SK-N-SH treated with all-trans-retinoic acid at 6 μM for 48 hours (cell line): ENCODE measurements at regions not wholly inside any gene's neighbourhood (a gene's known extent, or its start where the extent isn't known, plus 50 kb on each side); places are given as distances from the start of the nearest gene placed in this dataset.
"Not testable (repeated sequence)": the region's sequence is repeated elsewhere in the genome, so short reads cannot be mapped to it uniquely, and the experiment has no call there.

Source experiments
- ATAC-seq: fragments of 200-7000 bp; cut with Tn5 transposase; 3 replicates; pipeline ENCODE4 v1.9.1; 2020; ENCODE audit warnings: mild to moderate bottlenecking, moderate library complexity
- ARNTL ChIP-seq: fragments of 450-650 bp; formaldehyde crosslinking; IDR thresholded peaks from 2 replicates; pipeline ENCODE4 v1.5.0; 2020; ENCODE audit warnings: low read depth, mild to moderate bottlenecking, moderate library complexity, borderline replicate concordance
- CSDC2 ChIP-seq: fragments of 250-450 bp; sonication (Bioruptor Pico); IDR thresholded peaks from 2 replicates; pipeline ENCODE4 v1.5.0; 2020; ENCODE audit warnings: mild to moderate bottlenecking, moderate library complexity
- ESRRG ChIP-seq: fragments of 250-450 bp; sonication (Bioruptor Pico); IDR thresholded peaks from 2 replicates; pipeline ENCODE4 v1.6.1; 2021; ENCODE audit warnings: mild to moderate bottlenecking
- GLIS3 ChIP-seq: fragments of 250-450 bp; sonication (Bioruptor Pico); IDR thresholded peaks from 2 replicates; pipeline ENCODE4 v1.5.0; 2020; ENCODE audit warnings: mild to moderate bottlenecking, moderate library complexity
- ISL1 ChIP-seq: fragments of 250-450 bp; sonication (Bioruptor Pico); IDR thresholded peaks from 2 replicates; pipeline ENCODE4 v2.1.2; 2022; ENCODE audit warnings: mild to moderate bottlenecking, moderate library complexity
- OSR1 ChIP-seq: fragments of 250-450 bp; sonication (Bioruptor Pico); IDR thresholded peaks from 2 replicates; pipeline ENCODE4 v1.8.0; 2022; ENCODE audit warnings: moderate library complexity, mild to moderate bottlenecking, inconsistent platforms
- PPARA ChIP-seq: fragments of 250-450 bp; sonication (Bioruptor Pico); IDR thresholded peaks from 2 replicates; pipeline ENCODE4 v1.5.0; 2020; ENCODE audit warnings: mild to moderate bottlenecking, borderline replicate concordance
- RARB ChIP-seq: fragments of 250-450 bp; sonication (Bioruptor Pico); IDR thresholded peaks from 2 replicates; pipeline ENCODE4 v1.8.0; 2021; ENCODE audit warnings: mild to moderate bottlenecking, moderate library complexity
- SNAI2 ChIP-seq: fragments of 250-450 bp; sonication (Bioruptor Pico); IDR thresholded peaks from 2 replicates; pipeline ENCODE4 v1.5.0; 2020; ENCODE audit warnings: mild to moderate bottlenecking, moderate library complexity
- TCF4 ChIP-seq: fragments of 250-450 bp; sonication (Bioruptor Pico); IDR thresholded peaks from 2 replicates; pipeline ENCODE4 v1.8.0; 2021; ENCODE audit warnings: mild to moderate bottlenecking, moderate library complexity, borderline replicate concordance
- TOX ChIP-seq: fragments of 250-450 bp; sonication (Bioruptor Pico); IDR thresholded peaks from 2 replicates; pipeline ENCODE4 v1.8.0; 2021; ENCODE audit warnings: mild to moderate bottlenecking, moderate library complexity, borderline replicate concordance
- ZC3H10 ChIP-seq: fragments of 250-450 bp; sonication (Bioruptor Pico); IDR thresholded peaks from 2 replicates; pipeline ENCODE4 v1.5.1; 2021; ENCODE audit warnings: mild to moderate bottlenecking, moderate library complexity
- ZFP3 ChIP-seq: fragments of 250-450 bp; sonication (Bioruptor Pico); IDR thresholded peaks from 2 replicates; pipeline ENCODE4 v1.5.0; 2020; ENCODE audit warnings: mild to moderate bottlenecking, moderate library complexity
- ZFP30 ChIP-seq: fragments of 450-650 bp; formaldehyde crosslinking; IDR thresholded peaks from 2 replicates; pipeline ENCODE4 v1.5.0; 2022; ENCODE audit warnings: mild to moderate bottlenecking, moderate library complexity
- ZNF565 ChIP-seq: fragments of 450-650 bp; formaldehyde crosslinking; conservative IDR thresholded peaks from 2 replicates; pipeline ENCODE4 v1.5.0; 2020; ENCODE audit warnings: low read depth, mild to moderate bottlenecking, moderate library complexity
- ZNF8 ChIP-seq: fragments of 450-650 bp; formaldehyde crosslinking; IDR thresholded peaks from 2 replicates; pipeline ENCODE4 v1.5.0; 2020; ENCODE audit warnings: mild to moderate bottlenecking, moderate library complexity
- TF ChIP-seq, protein P1 (sequence below): fragments of 250-450 bp; sonication (Bioruptor Pico); IDR thresholded peaks from 2 replicates; pipeline ENCODE4 v1.5.1; 2020; ENCODE audit warnings: low read depth, mild to moderate bottlenecking, moderate library complexity
- TF ChIP-seq, protein P2 (sequence below): fragments of 250-450 bp; sonication (Bioruptor Pico); IDR thresholded peaks from 2 replicates; pipeline ENCODE4 v1.5.0; 2020; ENCODE audit warnings: mild to moderate bottlenecking, moderate library complexity
- TF ChIP-seq, protein P3 (sequence below): fragments of 250-450 bp; sonication (Bioruptor Pico); IDR thresholded peaks from 2 replicates; pipeline ENCODE4 v1.8.0; 2020; ENCODE audit warnings: mild to moderate bottlenecking, moderate library complexity, borderline replicate concordance
- TF ChIP-seq, protein P4 (sequence below): fragments of 250-450 bp; sonication (Bioruptor Pico); IDR thresholded peaks from 2 replicates; pipeline ENCODE4 v1.8.0; 2021; ENCODE audit warnings: low read depth, mild to moderate bottlenecking, moderate library complexity, borderline replicate concordance
- TF ChIP-seq, protein P5 (sequence below): fragments of 250-450 bp; sonication (Bioruptor Pico); IDR thresholded peaks from 2 replicates; pipeline ENCODE4 v1.5.1; 2021; ENCODE audit warnings: mild to moderate bottlenecking, moderate library complexity

DNA sequence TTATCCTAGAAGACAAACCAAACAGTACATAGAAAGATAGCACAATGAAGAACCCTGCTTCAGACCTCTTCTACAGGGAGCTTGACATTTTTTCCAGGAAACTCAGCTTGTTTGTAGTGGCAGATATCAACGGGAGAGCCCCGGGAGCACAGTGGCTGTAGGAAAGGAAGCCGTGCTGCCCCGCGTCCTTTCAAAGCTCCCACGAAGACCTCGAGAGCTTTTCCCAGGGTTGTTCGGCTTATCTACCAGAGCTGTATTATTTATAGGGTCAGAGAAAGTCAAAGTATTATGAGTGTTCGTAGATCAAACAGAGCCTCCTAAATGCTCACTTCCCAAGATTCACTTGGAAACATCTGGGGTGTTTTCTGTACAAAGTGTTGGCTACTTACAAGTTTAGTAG, 167.1 kb upstream of the COPS8 start:
- no peak for TF ChIP-seq ZC3H10 (CRISPR knock-in tag)
- TF ChIP-seq ISL1 (CRISPR knock-in tag) = no peak
- no peak for TF ChIP-seq ARNTL (CRISPR knock-in tag)
- no peak for TF ChIP-seq ZFP3
- TF ChIP-seq OSR1 (CRISPR knock-in tag) = no peak
- TF ChIP-seq RARB (CRISPR knock-in tag) = no peak
- TF ChIP-seq, protein P1, sequence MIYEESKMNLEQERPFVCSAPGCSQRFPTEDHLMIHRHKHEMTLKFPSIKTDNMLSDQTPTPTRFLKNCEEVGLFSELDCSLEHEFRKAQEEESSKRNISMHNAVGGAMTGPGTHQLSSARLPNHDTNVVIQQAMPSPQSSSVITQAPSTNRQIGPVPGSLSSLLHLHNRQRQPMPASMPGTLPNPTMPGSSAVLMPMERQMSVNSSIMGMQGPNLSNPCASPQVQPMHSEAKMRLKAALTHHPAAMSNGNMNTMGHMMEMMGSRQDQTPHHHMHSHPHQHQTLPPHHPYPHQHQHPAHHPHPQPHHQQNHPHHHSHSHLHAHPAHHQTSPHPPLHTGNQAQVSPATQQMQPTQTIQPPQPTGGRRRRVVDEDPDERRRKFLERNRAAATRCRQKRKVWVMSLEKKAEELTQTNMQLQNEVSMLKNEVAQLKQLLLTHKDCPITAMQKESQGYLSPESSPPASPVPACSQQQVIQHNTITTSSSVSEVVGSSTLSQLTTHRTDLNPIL (CRISPR knock-in tag) = no peak
- TF ChIP-seq TOX (CRISPR knock-in tag) = no peak
- TF ChIP-seq, protein P2, sequence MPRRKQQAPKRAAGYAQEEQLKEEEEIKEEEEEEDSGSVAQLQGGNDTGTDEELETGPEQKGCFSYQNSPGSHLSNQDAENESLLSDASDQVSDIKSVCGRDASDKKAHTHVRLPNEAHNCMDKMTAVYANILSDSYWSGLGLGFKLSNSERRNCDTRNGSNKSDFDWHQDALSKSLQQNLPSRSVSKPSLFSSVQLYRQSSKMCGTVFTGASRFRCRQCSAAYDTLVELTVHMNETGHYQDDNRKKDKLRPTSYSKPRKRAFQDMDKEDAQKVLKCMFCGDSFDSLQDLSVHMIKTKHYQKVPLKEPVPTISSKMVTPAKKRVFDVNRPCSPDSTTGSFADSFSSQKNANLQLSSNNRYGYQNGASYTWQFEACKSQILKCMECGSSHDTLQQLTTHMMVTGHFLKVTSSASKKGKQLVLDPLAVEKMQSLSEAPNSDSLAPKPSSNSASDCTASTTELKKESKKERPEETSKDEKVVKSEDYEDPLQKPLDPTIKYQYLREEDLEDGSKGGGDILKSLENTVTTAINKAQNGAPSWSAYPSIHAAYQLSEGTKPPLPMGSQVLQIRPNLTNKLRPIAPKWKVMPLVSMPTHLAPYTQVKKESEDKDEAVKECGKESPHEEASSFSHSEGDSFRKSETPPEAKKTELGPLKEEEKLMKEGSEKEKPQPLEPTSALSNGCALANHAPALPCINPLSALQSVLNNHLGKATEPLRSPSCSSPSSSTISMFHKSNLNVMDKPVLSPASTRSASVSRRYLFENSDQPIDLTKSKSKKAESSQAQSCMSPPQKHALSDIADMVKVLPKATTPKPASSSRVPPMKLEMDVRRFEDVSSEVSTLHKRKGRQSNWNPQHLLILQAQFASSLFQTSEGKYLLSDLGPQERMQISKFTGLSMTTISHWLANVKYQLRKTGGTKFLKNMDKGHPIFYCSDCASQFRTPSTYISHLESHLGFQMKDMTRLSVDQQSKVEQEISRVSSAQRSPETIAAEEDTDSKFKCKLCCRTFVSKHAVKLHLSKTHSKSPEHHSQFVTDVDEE (CRISPR knock-in tag) = no peak
- TF ChIP-seq ESRRG (CRISPR knock-in tag) = no peak
- no peak for TF ChIP-seq TCF4
- TF ChIP-seq, protein P3, sequence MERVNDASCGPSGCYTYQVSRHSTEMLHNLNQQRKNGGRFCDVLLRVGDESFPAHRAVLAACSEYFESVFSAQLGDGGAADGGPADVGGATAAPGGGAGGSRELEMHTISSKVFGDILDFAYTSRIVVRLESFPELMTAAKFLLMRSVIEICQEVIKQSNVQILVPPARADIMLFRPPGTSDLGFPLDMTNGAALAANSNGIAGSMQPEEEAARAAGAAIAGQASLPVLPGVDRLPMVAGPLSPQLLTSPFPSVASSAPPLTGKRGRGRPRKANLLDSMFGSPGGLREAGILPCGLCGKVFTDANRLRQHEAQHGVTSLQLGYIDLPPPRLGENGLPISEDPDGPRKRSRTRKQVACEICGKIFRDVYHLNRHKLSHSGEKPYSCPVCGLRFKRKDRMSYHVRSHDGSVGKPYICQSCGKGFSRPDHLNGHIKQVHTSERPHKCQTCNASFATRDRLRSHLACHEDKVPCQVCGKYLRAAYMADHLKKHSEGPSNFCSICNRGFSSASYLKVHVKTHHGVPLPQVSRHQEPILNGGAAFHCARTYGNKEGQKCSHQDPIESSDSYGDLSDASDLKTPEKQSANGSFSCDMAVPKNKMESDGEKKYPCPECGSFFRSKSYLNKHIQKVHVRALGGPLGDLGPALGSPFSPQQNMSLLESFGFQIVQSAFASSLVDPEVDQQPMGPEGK (CRISPR knock-in tag) = no peak
- TF ChIP-seq, protein P4, sequence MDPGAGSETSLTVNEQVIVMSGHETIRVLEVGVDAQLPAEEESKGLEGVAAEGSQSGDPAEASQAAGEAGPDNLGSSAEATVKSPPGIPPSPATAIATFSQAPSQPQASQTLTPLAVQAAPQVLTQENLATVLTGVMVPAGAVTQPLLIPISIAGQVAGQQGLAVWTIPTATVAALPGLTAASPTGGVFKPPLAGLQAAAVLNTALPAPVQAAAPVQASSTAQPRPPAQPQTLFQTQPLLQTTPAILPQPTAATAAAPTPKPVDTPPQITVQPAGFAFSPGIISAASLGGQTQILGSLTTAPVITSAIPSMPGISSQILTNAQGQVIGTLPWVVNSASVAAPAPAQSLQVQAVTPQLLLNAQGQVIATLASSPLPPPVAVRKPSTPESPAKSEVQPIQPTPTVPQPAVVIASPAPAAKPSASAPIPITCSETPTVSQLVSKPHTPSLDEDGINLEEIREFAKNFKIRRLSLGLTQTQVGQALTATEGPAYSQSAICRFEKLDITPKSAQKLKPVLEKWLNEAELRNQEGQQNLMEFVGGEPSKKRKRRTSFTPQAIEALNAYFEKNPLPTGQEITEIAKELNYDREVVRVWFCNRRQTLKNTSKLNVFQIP (CRISPR knock-in tag) = no peak
- TF ChIP-seq, all 23 proteins: peak for 0

DNA sequence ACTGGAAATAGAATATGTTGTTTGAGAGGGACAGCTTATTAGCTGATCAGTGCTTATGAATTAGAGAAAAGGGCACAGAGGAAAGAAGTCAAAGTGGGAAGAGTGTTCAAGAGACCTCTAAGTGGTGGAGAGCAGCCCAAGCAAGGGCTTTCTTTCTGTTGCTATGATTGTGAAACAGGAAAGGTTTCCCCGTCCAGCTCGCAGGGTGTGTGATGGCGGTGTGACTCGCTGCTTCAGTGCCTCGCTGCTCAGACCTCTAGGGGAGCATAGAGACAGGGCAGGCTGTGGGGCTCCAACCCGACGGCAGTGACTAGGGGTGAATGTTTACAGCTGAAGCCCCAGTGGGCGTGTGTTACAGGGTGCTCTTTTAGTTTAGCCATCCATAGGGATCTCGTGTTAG, 166.5 kb upstream of the COPS8 start:
- no peak for ATAC-seq
- TF ChIP-seq ZNF565 (CRISPR knock-in tag) = no peak
- TF ChIP-seq, protein P3 (CRISPR knock-in tag) = no peak
- TF ChIP-seq, all 23 proteins: peak for 0

More for the DNA sequence above, 167.1 kb upstream of the COPS8 start:
- no peak for ATAC-seq

DNA sequence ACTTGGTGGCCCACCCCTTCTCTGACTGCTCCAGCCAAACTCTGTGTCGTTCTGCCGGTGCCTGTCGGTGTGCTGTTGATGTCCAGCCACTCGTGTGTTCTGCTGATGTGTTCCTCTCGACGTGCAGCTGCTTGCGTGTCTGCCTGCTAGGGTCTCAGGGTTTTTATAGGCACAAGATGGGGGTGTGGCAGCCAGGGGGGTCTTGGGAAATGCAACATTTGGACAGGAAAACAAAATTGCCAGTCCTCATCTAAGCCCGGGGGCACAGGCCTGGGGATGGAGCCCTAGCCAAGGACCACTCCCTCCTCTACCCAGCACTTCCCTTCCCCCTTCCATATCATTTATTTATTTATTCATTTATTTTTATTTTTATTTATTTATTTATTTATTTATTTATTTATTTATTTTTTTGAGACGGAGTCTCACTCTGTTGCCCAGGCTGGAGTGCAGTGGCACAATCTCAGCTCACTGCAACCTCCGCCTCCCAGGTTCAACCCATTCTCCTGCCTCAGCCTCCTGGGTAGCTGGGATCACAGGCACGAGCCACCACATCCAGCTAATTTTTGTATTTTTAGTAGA, 165.8 kb upstream of the COPS8 start:
- not testable (repeated sequence) for ATAC-seq

DNA sequence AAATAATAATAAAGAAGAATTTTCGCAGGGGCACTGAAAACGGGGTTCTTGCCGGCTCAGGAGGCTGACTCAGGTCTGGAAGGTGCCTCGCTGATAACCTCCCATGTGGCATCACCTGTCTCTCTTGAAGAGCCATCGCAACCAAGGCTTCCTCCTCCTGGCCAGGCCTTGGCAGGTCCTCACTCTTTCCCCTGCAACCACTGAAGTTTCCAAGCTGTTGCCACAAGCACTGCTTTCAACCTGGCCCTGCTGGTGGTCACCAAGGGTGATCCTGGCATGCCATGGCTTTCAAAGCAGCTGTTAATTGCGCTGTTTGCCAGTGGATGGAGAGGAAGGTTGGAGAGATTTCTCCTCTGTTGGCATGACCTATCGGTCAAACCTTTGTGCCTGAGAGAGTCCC, 163.6 kb upstream of the COPS8 start:
- ATAC-seq = no peak
- TF ChIP-seq ZNF565 (CRISPR knock-in tag) (no peak), SNAI2 (CRISPR knock-in tag) (no peak), TCF4 (no peak), ZC3H10 (CRISPR knock-in tag) (no peak), ZFP30 (no peak), PPARA (no peak), ARNTL (CRISPR knock-in tag) (no peak), GLIS3 (CRISPR knock-in tag) (no peak), RARB (CRISPR knock-in tag) (no peak), CSDC2 (no peak), ZNF8 (CRISPR knock-in tag) (no peak), ZFP3 (no peak)
- TF ChIP-seq, protein P5, sequence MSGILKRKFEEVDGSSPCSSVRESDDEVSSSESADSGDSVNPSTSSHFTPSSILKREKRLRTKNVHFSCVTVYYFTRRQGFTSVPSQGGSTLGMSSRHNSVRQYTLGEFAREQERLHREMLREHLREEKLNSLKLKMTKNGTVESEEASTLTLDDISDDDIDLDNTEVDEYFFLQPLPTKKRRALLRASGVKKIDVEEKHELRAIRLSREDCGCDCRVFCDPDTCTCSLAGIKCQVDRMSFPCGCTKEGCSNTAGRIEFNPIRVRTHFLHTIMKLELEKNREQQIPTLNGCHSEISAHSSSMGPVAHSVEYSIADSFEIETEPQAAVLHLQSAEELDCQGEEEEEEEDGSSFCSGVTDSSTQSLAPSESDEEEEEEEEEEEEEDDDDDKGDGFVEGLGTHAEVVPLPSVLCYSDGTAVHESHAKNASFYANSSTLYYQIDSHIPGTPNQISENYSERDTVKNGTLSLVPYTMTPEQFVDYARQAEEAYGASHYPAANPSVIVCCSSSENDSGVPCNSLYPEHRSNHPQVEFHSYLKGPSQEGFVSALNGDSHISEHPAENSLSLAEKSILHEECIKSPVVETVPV (CRISPR knock-in tag) = no peak
- TF ChIP-seq, protein P1 (CRISPR knock-in tag) = no peak
